Testis (tissue), 2 donors: ENCODE measurements at regions not wholly inside any gene's neighbourhood (a gene's known extent, or its start where the extent isn't known, plus 50 kb on each side); places are given as distances from the start of the nearest gene placed in this dataset.

Source experiments
- DNase-seq: peaks from one replicate; pipeline ENCODE4 v3.0.0-alpha.2; 2019
- H3K27ac ChIP-seq, 2 donors: fragments of 200-600 bp; sonication (generic); one replicate each; pipeline ENCODE4 v1.5.1; 2019
- H3K27me3 ChIP-seq: fragments of 200-600 bp; sonication (generic); one replicate; pipeline ENCODE4 v1.5.1; 2019
- H3K36me3 ChIP-seq: fragments of 200-600 bp; sonication (generic); one replicate; pipeline ENCODE4 v1.5.1; 2017; ENCODE audit warnings: low read depth; ENCODE audit errors: missing control alignments
- H3K4me1 ChIP-seq: fragments of 200-600 bp; sonication (generic); one replicate; pipeline ENCODE4 v1.5.1; 2019
- H3K4me3 ChIP-seq, 2 donors: fragments of 200-600 bp; sonication (generic); one replicate each; pipeline ENCODE4 v1.5.1; 2017 to 2019
- H3K9me3 ChIP-seq: fragments of 200-600 bp; sonication (generic); one replicate; pipeline ENCODE4 v1.5.1; 2017
- POLR2A ChIP-seq: fragments of 450-650 bp; IDR thresholded peaks from one replicate; pipeline ENCODE4 v1.6.1; 2017; ENCODE audit warnings: antibody characterized with exemption, mild to moderate bottlenecking, moderate library complexity
- WGBS, 2 donors: methylation state at CpG; one replicate each; pipeline ENCODE4 v1.1.5; 2018; 5-methylcytosine and 5-hydroxymethylcytosine counted together
- intact Hi-C: fragments of 100-400 bp; cut with DNase I; formaldehyde crosslinking; loops from one replicate; pipeline ENCODE4 v1.15.1; 2023; ENCODE audit warnings: low total_unique reads
- TF ChIP-seq, protein P1 (sequence below), 3 experiments: fragments of 450-650 bp in 2 of 3; fragments of 200-600 bp in 1 of 3; sonication (generic) in 1 of 3; IDR thresholded peaks; one replicate each; pipeline ENCODE4 v1.5.1; 2016 to 2019; ENCODE audit warnings: antibody characterized with exemption in 3 of 3, mild to moderate bottlenecking in 2 of 3, moderate library complexity in 1 of 3

GRCh38 chr9:107630156-107630555, 140.6 kb upstream of the KLF4 start:
- TF ChIP-seq, protein P1, sequence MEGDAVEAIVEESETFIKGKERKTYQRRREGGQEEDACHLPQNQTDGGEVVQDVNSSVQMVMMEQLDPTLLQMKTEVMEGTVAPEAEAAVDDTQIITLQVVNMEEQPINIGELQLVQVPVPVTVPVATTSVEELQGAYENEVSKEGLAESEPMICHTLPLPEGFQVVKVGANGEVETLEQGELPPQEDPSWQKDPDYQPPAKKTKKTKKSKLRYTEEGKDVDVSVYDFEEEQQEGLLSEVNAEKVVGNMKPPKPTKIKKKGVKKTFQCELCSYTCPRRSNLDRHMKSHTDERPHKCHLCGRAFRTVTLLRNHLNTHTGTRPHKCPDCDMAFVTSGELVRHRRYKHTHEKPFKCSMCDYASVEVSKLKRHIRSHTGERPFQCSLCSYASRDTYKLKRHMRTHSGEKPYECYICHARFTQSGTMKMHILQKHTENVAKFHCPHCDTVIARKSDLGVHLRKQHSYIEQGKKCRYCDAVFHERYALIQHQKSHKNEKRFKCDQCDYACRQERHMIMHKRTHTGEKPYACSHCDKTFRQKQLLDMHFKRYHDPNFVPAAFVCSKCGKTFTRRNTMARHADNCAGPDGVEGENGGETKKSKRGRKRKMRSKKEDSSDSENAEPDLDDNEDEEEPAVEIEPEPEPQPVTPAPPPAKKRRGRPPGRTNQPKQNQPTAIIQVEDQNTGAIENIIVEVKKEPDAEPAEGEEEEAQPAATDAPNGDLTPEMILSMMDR (IDR thresholded peaks at IDR 0.05): no peak
- TF ChIP-seq POLR2A: no peak
- Histone ChIP-seq H3K4me1 (no peaks in the 10 kb centered on the region), H3K27ac (no peak overlapping the region), H3K36me3 (no peaks in the 10 kb centered on the region), H3K9me3 (no peaks in the 10 kb centered on the region), H3K4me3 (no peak overlapping the region), H3K27me3 (no peaks in the 10 kb centered on the region)
- intact Hi-C loops: loop anchor here (10.0 kb wide), 1 partner anchor 135 kb away; no protein-coding TSS in a partner anchor
- DNase-seq: no peak
- WGBS, 2 donors: 96 to 98% methylated on average over 5 to 6 of the region's 6 CpGs

GRCh38 chr9:107628444-107628843, 138.9 kb upstream of the KLF4 start:
- Histone ChIP-seq H3K27me3 (no peaks in the 10 kb centered on the region), H3K4me3 (no peak overlapping the region), H3K36me3 (no peaks in the 10 kb centered on the region), H3K27ac (no peak overlapping the region), H3K9me3 (no peaks in the 10 kb centered on the region), H3K4me1 (no peaks in the 10 kb centered on the region)
- no peak for DNase-seq
- TF ChIP-seq POLR2A: no peak
- TF ChIP-seq, protein P1 (IDR thresholded peaks at IDR 0.05): no peak
- intact Hi-C loops: no loop called here
- 76 to 80% methylated on average over 11 of the region's 11 CpGs for WGBS, 2 donors

DNA sequence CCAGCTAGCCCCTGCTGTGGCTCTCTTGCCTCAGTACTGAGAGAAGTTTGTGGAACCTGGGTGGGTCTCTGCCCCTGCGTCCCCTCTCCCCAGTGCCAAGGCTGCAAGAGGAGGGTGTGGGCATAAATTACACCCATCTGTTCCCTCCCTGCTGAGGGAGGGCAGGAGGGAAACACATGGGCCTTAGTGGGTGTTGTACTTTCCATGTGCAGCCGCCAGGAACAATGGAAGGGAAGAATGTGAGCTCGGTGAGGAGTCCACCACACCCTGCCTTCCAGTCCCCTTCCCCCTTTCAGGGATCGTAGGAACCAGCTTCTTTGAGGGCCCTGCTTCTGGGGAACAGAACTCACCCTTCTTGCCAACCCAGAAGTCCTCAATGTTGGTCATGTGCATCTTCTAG, 138.2 kb upstream of the KLF4 start:
- intact Hi-C loops: no loop called here
- no peaks in the 10 kb centered on the region for H3K9me3 ChIP-seq
- no peaks in the 10 kb centered on the region for H3K36me3 ChIP-seq
- no peaks in the 10 kb centered on the region for H3K4me1 ChIP-seq
- DNase-seq: no peak
- WGBS, 2 donors: 64 to 77% methylated on average over 4 of the region's 4 CpGs
- H3K27me3 ChIP-seq: no peaks in the 10 kb centered on the region
- no peak for TF ChIP-seq POLR2A
- TF ChIP-seq, protein P1 (IDR thresholded peaks at IDR 0.05): no peak
- H3K27ac ChIP-seq: no peak overlapping the region
- H3K4me3 ChIP-seq: no peak overlapping the region

DNA sequence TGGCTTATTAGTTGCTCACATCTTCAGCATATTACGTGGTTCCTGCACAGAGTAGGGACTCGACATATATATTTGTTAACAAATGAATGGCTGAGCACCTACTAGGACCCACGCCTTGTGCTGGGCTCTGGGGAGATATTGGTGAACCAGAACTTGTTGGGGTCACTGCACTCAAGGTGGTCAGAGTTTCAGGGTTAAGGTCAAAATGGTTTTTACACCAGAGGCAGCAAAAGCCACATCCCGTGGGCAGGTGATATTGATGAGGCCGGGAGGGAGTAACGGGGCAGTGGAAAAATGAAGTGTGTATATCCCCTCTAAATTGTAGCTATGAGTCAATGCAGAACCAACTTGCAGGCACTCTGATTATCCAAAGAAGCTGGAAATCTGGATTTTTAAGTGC, 136.5 kb upstream of the KLF4 start:
- H3K4me3 ChIP-seq: no peak overlapping the region
- DNase-seq: no peak
- no peak for TF ChIP-seq POLR2A
- TF ChIP-seq, protein P1 (IDR thresholded peaks at IDR 0.05): no peak
- H3K27ac ChIP-seq: no peak overlapping the region
- no peaks in the 10 kb centered on the region for H3K9me3 ChIP-seq
- WGBS, 2 donors: 95 to 97% methylated on average over 6 of the region's 6 CpGs
- H3K36me3 ChIP-seq: no peaks in the 10 kb centered on the region
- H3K27me3 ChIP-seq: no peaks in the 10 kb centered on the region
- H3K4me1 ChIP-seq: no peaks in the 10 kb centered on the region
- intact Hi-C loops: no loop called here

GRCh38 chr9:107625383-107625984, 135.9 kb upstream of the KLF4 start:
- Histone ChIP-seq H3K4me1 (no peaks in the 10 kb centered on the region), H3K4me3 (no peak overlapping the region), H3K27ac (no peak overlapping the region), H3K27me3 (no peaks in the 10 kb centered on the region), H3K36me3 (no peaks in the 10 kb centered on the region), H3K9me3 (no peaks in the 10 kb centered on the region)
- no peak for TF ChIP-seq POLR2A
- TF ChIP-seq, protein P1 (IDR thresholded peaks at IDR 0.05): no peak
- intact Hi-C loops: no loop called here
- WGBS, 2 donors: 91 to 97% methylated on average over 7 of the region's 7 CpGs
- DNase-seq: no peak
